HG03135 (cell line): ENCODE measurements at regions not wholly inside any gene's neighbourhood (a gene's known extent, or its start where the extent isn't known, plus 50 kb on each side); places are given as distances from the start of the nearest gene placed in this dataset.

Source experiments
- ATAC-seq: cut with Tn5 transposase; IDR thresholded peaks from one replicate; pipeline ENCODE4 v1.9.1; 2021; ENCODE audit warnings: mild to moderate bottlenecking, moderate library complexity; ENCODE audit not compliant: unreplicated experiment

DNA sequence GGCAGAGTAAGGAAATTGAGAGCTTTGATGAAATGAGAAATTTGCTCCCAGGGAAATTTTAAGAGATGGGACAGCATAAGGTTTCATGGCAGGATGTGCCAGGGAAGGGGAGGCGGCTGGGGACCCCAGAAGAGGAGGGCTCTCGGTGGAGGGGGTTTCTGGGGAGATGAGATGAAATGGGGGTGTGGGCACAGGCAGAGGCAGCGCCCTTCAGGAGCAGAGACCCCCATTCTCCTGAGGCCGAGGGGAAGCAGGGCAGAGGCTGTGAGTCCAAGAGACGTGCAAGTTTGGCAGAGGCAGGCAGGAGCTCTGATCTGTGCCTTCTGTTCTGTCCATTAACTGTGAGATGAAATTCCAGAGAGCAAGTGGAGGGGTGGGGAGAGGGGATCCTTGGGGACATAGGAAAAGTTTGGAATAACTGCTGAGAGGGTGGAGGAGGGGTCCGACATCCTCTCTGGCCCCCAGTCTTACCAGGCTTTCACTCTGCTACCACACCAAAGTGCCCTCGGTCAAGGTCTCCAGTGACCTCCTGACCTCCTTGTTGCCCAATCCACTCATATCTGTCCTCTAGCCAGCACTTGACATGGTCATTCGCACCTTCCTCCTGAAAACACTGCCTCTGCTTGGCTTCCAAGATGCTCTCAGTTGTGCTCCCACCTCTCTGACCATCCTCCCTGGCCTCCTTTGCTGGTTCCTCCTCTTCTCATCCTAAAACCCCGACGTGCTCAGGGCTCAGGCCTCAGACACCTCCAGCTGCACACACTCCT, 108.1 kb upstream of the MVB12B start:
- ATAC-seq, result no peak

DNA sequence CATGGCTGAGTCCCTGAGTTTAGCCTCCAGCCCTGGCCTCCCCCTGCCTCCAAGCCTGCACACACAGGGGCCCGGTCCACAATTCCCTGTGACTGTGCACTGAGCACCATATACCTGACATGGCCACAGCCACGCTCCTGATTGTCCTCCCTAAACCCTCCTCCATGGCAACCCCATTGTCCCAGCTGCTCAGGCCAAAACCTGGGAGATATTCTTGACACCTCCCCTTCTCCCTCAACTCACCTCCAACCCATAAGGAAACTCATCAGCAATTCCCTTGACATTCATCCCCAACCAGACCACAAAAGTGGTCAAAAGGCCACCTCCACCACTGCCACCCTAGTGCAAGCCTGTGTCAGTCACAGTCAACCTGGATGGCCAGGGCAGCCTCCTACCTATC, 107.5 kb upstream of the MVB12B start:
- no peak for ATAC-seq

DNA sequence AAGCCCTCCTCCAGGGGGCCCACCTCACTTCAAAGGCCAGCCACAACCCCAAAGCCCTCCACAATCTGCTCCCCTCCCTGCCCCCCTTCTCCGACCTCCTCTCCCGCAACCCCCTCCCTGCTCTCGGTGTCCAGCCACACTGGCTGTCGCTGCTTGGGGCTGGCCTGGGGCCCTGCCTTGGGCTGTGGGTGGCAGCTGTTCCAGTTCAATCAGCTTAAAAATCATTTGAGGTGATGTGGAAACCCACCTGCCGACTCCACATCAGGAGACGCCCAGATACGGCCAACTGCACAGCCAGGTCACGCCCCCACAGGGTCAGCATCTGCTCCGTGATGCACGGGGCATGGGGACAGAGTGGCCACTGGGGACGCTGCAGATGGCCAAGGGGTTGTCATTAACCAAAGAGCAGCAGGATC, 107.0 kb upstream of the MVB12B start:
- no peak for ATAC-seq

DNA sequence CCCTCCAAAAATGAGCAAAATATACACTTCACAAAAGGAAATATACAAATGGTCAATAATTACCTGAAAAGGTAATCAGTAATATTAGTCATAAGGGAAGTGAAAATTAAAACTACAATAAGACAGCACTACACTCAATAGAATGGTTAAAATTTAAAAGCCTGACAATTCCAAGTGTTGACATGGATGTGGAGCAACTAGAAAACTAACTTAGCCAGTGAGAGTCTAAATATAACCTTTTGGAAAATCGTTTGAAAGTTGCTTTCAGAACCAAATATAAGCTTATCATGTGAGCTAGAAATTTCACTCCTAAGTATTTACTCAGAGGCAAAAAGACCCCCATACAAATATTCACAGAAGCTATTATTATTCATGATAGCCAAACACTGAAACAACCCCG, 105.1 kb upstream of the MVB12B start:
- no peak for ATAC-seq

DNA sequence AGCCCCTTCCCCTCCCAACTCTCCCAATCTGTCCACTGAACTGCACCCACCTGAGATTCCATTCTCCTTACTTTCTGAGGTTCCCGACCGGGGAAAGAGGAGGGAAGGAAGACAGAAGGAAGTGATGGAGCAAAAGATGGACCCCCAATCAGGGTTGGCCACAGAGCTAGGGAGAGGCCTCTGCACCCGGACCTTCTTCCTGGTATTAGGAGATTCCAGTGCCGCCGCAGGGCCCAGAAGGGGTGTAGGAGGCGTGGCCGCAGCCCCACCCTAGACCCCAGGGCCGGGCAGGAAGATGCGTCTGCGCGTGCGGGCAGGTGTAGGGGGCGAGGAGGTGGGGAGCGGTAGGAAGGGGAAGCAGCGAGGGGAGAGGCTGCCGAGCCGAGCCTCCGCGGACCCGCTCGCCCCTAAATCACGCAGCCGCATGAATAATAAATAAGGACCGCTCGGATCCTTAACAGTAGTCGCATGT, 104.2 kb upstream of the MVB12B start:
- no peak for ATAC-seq

DNA sequence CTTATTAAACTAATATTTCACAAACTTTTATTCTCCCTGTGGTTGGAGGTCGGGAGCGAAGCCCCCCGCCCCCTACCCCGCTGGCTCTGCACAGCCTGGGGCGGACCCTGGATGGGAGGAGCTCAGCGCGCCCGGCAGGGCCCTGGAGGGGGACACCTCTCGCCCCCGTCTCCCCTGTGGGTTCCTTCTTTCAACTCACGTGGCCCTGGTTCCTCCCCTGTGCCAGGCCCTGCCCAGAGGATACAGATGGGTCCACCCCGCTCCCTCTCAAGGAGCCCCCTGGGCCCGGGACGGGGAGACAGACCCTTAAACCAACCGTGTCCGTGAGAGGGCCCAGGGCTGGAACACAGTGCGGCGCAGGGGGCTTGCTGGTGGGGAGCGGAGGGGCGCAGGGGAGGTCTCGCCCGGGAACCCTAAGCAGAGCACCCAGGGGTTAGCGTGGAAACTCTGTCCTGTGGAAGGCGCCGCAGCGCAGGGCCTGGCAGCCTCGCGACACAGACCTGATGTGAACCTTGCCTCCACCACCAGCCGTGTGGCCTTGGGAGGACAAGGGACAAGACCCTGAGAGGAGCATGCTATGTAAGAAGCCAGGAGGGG, 103.7 kb upstream of the MVB12B start:
- no peak for ATAC-seq

DNA sequence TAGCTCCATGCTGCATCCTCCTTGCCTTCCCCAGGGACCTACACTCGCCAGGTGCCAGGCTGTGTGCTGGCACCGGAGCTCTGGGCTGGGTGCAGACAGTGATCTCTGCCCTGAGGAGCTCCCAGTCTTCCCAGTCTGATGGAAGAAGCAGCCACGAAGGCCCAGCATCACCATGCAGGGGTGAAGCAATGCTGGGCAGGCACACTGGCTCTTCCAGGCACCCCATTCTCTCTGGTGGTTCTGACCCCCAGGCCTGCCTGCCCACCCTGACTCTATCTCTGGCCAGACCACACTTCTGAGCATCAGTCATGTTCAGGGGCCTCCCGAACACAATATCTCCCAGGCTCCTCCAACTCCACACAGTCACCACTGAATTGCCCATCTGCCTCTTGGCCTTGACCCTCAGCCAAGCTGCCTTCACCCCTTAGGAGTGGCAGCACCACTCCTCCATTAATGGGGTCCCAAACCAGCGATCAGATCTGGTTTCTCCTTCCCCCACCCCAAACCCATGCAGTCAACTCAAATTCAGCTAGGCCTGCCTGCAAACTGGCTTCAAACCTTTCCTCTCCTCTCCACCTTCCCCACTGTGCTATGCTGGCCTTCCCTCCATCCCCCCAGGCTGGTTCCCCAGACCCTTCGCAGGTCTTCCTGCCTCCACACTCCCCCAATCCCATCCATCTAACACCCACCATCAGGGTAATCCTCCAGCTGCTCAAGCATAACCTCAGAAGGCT, 102.7 kb upstream of the MVB12B start:
- ATAC-seq, result no peak

DNA sequence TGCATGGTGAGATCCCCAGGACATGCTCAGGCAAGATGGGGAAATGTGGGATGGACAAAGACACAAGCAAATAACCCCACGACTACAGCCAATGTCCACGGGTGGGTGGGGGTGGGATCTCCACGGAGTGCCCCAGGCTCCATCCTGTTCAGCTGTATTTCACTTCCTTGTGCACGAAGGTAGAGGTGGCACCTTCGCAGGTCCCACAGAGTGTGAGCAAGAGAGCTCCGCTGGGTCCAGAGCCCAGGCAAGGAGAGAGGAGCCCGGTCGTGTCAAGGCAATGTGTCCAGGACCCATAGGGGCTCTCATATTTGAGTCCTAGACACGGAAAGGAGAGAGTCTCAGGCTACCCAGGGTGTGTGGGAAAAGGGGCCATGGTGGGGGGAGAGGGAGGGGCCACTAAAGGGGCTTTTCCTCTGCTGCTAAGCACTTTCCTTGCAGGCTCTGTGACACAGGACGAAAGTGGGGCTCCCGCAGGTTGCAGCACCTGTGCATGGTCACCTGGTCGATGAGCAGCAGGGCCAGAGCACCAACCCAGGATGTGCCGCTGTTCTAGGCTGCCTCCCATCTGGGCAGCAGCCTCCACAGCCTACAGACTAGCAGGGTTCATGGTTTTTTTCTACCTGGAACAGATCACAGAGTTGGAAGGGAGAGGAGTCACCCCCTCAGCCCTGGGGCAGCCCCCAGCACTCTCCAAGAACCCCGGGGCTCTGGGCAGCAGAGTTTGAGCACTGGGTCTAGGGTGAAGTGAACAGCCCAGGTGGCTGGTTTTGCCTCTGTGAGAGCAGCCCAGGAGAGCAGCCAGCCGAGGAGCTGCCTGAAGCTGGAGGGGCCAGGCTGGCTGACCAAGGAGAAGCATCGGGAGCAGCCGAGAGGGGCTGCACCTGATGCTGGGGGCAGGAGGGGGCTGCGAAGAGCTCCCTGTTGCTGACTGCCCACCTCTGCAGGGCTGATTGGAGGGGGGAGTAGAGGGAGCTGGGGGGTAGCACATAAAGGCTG, 100.7 kb upstream of the MVB12B start:
- ATAC-seq, result no peak

DNA sequence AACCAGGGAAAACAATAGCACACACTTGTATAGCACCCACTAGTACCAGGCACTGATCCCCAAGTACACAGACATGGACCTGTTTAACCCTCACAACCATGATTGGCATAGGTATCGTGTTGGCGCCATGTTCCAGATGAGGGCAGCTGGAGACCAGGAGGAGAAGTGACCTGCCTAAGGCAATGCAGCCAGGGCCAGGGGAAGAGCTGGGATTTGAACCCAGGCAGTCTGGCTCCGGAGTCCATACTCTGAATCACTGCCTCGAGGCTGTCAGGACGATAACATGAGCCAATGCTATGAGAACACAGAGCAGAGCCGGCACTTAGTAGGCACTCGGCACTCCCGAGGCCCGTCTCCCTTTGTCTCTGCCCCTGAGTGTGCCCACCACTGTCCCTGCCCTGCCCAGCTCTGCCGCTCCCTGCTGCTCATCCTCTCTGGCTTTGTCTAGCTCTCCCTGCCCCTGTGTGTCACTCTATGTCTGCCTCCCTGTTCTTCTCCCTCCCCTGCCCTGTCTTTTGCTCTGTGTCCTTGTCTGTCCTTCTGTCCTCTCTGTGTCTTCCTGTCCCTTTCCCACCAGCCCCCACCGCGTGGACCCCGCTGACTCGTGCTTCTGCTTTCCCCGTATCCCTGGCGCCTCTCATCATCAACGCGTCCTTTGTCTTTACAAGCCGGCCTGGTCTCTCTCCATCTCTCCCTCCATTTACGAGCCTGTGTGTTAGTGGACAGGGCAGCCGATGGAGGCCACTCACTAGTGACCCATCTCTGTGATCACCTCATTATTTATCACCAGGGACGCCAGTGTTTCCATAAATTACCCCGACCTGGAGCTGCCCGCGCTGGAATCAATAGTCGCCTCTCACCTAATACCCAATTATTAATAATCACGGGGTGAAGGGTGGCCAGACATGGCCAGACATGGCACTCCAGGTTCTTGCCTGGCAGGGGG, 99.4 kb upstream of the MVB12B start:
- ATAC-seq, result no peak

DNA sequence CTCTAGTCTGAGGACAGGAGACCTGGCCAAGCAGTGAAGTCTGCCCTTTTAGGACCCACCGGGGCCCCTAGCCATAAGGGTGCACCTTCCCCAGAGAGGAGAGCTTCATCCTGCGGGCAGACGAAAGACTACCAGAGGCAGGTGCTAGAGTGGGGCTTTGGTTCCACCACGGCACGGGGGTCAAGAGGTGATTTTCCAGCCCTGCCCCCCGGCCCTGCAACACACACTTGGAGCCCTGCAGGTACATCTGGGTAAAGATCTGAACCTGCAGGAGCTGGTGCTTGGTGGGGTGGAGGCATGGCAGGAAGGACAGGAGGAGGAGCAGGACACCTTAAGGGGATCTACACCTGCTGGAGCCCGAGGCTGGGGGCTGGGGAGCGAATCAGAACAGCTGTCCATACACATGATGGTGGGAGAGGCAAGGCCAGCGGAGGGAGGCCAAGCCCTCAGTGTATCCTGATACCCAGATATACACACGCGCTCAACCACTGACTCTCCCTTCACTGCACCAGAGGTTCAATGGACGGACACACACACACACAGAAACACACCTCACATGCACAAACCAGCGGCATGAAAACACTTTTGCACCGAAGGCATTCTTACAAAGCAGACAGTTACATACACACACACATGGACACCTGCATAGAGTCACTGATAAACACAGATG, 98.4 kb upstream of the MVB12B start:
- ATAC-seq, result no peak

DNA sequence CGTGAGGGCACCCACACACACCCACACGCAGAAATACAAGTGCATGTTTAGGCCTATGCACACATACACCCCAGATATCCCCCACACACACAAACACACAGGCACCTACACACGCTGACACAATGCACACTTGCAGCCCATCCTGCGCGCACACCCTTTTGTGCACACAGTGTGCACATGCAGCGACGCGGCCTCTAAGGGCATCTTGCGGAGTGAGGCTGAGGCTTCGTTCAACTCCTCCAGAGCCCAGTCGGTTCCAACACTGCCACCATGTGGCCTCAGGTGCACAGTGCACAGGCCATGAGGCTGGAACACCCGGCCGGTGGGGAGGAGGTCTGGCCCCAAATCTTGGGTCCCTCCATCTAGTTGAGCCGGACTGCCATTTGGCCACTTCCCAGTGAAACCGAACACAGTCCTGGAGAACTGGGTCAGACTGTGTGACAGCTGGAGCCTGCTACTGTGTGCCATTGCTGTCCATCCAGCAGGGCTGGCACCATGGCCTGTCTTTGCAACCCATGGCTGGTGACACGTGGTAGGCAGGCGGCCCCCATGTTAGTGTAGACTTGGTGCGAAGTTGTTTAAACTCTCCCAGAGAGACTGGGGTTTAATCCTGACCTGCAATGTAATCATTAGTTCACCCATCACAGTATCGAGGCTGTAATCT, 97.7 kb upstream of the MVB12B start:
- ATAC-seq, result peak; percentile 67

DNA sequence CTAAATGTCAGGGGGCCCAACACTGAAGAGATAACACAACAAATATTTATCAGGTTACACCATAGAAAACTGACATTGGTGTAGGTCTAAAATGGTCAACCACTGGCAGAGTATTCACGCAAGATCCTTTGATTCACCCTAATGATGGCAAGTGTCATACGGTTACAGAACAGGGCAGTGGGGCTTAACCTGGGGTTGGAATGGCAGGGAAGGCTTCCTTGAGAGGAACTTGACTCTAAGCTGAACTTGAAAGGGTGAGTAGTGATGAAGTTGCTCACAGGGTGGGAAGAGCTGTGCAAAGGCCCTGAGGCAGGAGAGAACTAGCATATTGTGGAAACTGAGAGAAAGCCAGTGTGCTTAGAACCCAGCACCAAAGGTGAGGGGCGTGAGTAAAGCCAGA, 97.1 kb upstream of the MVB12B start:
- no peak for ATAC-seq

DNA sequence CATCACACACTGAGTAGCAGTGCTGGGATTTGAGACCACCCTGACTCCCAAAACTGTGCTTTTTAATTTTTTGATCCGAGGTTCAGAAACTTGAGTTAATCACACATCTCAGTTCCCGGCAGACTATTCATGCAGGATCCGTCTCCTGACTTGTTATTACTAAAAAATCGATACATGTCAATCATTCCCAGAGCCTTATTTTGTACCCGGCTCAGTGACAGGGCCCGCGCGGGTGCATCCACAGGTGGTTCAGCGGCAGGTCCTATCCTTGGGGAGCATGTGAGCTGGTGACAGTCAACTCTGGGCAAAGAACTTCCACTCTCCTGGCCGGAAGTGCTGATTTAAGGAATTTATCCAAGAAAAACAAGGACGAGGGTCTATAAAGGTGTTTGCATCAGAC, 95.9 kb upstream of the MVB12B start:
- ATAC-seq, result no peak

DNA sequence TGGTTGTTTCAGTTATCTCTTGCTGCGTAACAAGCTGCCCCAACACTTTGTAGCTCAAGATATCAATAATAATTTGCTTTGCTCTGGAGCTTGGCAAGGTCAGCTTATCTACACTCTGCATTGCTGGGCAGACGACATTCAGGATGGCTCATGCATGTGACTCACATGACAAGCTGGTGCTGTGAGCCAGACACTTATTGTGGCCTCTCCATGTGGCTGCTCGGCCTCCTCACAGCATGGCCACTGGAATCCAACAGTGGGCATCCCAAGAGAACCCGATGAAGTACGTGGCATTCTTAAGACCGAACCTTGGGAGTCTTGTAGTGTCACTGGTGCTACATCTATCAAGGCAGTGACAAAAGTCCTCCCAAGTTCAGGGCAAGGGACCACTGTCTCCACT, 94.2 kb upstream of the MVB12B start:
- ATAC-seq, result no peak

DNA sequence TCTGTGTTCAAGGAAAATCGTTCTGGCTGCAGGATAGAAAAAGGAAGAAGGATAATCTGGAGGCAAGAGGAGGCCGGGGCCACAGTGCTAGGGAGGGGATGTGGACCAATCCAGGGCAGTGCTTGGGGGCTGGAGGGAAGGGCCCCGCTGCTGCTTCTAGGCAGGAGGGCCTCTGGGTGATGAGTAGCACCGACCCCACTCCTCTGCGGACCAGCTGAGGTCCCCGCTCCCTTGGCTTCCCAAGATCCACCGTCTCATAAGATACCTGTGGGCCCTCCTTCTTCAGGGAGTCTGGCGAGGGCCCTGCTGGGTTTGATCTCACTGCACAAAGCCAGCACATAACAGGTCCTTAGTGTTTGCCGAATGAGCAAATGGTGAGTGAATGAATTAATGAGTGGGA, 93.5 kb upstream of the MVB12B start:
- ATAC-seq, result no peak

DNA sequence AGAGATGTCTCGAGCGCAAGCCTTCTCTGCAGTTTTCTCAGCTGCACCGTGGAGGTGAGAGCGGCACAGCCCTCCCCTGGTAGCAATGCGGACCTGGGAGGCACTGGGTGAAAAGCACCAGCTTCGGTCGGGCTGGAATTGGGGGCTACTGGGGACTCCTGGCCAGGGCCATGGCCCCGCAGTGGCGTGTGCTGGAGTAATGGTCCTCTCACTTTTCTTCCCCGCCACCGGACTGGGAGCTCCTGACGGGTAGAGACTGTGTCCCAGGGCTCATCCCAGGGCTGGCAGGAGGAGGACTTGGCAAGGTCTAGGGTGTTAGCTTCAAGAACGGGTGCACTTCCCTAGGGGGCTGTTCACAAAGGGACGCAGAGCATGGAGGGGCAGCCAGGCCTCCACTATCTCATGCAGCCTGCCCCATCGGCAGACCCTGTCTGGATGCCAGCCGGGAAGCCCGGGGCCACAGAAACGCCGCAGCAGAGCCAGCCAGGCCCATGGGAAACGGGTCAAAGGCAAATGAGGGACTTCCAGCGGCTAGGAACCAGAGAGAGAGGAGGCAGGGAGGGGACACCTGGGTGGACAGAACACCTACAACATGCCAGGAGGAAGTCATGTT, 92.6 kb upstream of the MVB12B start:
- ATAC-seq, result no peak

DNA sequence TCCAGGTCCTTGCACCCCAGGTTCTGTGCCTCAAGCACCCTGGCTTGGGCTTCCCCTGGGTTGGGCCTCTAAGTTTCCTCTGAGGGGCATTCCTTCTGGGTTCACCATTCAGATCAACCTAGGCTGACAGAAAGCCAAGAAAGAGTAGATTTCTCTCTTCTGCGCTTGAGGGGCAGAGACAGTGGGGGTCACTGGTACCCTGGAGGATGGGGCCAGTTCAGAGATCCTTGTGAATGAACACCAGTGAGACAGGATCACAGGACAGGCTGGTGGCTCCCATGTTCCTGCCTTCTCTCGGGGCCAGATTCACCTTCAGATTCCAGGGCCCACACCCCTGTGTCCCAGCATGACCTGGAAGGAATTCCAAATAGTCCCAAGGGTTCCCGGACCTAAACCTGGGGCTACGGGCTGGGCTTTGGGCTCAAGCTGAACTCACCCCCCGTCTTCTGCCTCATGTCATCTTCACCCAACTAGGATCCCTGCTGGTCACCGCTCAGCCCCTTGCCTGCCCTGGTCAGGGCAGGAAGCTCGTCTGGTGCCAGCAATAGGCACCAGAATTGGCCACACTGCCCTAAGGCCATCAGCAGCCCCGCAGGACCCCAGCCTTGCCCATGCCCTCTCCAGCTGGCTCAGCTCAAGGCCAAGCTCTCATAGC, 91.8 kb upstream of the MVB12B start:
- ATAC-seq, result no peak
